GM12891 (cell line): ENCODE measurements at regions not wholly inside any gene's neighbourhood (a gene's known extent, or its start where the extent isn't known, plus 50 kb on each side); places are given as distances from the start of the nearest gene placed in this dataset.

ENCODE experiments used
- PAX5 ChIP-seq: IDR thresholded peaks from 2 replicates; pipeline ENCODE4 v1.6.1; 2011; ENCODE audit warnings: low read length, moderate library complexity, mild to moderate bottlenecking; ENCODE audit not compliant: insufficient read depth, severe bottlenecking
- POLR2A ChIP-seq: IDR thresholded peaks from 2 replicates; pipeline ENCODE4 v1.6.1; 2011; ENCODE audit warnings: low read depth, low read length, control low read depth
- POLR2AphosphoS5 ChIP-seq: IDR thresholded peaks from 2 replicates; pipeline ENCODE4 v1.6.1; 2011; ENCODE audit warnings: low read depth, low read length, control low read depth
- SPI1 ChIP-seq: IDR thresholded peaks from 2 replicates; pipeline ENCODE4 v1.6.1; 2011; ENCODE audit warnings: low read depth, low read length, control low read depth

DNA sequence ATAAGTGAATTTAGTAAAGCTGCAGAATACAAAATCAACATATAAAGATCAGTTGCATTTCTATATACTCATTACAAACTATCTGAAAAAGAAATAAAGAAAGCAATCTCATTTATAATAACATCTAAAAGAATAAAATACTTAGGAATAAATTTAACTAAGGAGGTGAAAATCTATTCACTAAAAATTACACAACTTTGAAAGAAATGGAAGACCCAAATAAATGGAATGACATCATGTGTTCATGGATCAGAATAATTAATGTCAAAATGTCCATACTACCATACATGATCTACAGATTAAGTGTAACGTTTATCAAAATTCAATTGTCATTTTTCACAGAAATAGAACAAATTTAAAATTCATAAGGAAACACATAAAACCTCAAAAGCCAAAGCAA, 194.9 kb downstream of the TINAG start:
- TF ChIP-seq POLR2AphosphoS5 = no peak
- no peak for TF ChIP-seq PAX5
- no peak for TF ChIP-seq POLR2A
- no peak for TF ChIP-seq SPI1
